ENCODE measurements at regions not wholly inside any gene's neighbourhood (a gene's known extent, or its start where the extent isn't known, plus 50 kb on each side); places are given as distances from the start of the nearest gene placed in this dataset.

GRCh38 chr5:124332273-124332672 lies 414.2 kb downstream of the ZNF608 start:
- TF ChIP-seq REST (IDR thresholded peaks at IDR 0.05; ENCODE audit: insufficient read depth in 1 of 2, low read depth in 2 of 2, low read length in 2 of 2) (no peak), TAF1 (IDR thresholded peaks at IDR 0.05; ENCODE audit: borderline replicate concordance, insufficient read depth, low read length) (no peak), SIN3A (IDR thresholded peaks at IDR 0.05; ENCODE audit: borderline replicate concordance, insufficient read depth, low read length) (no peak), POLR2AphosphoS5 (IDR thresholded peaks at IDR 0.05; ENCODE audit: low read depth, low read length) (no peak), FOXP2 (optimal IDR thresholded peaks at IDR 0.05; ENCODE audit: borderline replicate concordance, extremely low read depth, extremely low read length, insufficient read depth) (no peak)
